NOMO-1 (cell line): ENCODE measurements at regions not wholly inside any gene's neighbourhood (a gene's known extent, or its start where the extent isn't known, plus 50 kb on each side); places are given as distances from the start of the nearest gene placed in this dataset.
A peak's percentile ranks its signal among the peaks of the same experiment; 100 is the strongest.

Source experiments
- DNase-seq, 2 experiments: peaks; one replicate each; lab custom pipeline; 2025; ENCODE audit not compliant: unreplicated experiment in 2 of 2; lab: John Stamatoyannopoulos, UW

DNA sequence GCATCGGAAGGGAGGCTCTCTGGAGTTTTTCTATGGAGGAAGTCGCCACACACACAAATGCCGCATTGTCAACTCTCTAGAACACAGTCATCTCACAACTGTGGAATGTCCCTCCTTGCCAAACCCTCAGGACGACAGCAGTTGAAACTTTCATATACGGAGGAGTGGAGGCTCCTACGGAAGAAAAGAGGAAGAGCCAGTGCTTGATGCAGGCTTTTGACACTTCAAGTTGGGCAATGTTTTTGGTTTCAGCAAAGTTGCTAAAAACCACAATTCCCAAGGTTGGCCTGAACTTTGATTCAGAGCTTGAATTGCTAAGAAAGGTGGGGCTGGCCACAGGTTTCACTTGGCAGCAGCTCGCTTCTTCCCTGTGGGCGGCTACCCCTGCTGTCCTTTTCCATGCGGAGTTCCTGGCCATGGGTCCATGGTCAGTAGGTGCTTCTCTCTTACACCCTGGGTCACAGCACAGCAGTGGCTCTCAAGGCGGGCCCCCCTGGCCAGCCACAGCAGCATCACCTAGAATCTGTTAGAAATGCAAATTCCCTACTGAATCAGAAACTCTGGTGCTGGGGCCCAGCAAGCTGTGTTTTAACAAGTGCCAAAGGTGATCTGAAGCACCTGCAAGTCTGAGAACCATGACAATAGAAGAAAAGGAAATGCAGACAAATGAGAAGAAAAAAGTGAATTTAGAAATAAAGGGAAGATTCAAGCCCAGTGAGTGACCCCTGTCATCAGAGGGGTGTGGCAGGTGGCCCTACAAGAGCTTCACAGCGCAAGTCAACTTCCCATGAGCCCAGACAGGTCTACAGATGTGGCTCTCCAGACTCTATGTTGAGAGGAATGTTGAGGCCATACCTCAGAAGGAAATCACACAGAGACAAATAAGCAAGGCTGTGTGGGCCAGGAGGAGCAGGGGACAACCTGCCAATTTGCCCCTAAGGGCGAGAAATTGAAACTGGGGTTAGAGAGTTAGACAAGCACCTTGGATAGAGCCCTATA is 856.4 kb downstream of the RNF144A start:
- DNase-seq, result peak; percentile 94 to 95

DNA sequence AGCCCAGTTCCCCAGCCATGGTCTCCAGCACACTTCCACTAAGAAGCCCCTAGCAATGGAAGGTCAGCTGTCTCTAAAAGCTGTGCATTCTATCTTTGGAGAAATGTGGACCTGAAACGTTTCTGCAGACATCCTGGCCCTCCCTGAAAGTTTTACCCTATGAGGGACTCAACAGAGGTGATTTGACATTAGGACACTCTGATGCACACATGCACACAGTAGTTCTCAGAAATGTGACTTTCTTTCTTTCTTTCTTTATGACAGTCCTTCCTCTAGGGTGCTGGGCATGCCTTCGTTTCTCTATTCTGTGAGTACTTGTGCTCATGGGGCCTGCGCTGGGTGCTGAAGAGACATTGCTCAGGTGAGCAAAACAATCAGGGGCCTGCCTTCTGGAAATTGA is 857.3 kb downstream of the RNF144A start:
- no peak for DNase-seq

DNA sequence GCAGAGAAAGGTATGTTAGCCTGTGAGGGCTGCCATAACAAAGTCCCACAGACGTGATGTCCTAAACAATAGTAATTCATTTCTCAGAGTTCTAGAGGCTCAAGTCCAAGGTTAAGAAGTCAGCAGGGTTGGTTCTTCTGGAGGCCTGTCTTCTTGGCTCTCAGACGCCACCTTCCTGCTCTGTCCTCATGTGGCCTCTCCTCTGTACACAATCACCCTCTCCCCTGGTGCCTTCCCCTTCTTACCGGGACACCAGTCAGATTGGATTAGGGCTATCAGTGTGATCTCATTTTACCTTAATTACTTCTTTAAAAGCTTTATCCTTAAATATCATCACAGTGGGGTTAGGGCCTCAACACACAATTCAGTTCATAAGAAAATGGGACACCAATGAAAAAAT is 860.5 kb downstream of the RNF144A start:
- no peak for DNase-seq

DNA sequence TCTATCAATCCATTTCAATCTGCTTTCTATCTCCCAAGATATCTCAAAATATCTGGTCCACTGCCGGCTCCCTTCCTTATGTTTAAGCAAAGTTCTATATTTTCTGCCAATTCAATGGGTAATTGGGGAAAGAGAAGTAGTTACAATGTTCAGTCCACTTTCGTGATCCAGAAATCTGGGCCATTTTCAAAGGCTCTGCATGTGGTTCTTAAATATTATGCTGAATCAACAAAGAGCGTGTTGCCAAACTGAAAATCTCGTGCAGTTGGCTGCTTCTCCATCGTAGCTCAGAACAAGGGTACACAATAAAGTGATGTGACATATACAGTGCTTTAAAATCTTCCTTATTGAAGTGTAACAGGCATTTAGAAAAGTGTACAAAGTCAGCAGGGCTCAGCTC is 863.1 kb downstream of the RNF144A start:
- no peak for DNase-seq

DNA sequence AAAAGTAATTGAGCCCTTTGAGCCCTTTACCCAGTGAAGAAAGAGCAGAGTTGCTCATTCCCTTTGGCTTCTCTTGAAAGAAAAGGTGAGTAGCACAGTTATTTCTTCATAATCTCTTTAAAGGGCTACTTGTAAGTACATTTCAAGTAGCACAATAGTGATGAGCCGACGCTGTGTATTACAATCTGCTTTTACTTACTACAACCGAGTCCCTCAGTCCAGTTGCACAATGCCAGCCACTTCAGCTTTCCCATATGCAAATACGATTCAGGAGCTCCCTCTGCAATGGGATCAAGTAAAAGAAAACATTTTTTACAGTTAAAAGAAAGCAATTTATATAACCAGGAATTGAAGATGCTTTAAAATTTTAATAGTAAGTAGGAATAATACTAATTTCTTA is 868.5 kb downstream of the RNF144A start:
- DNase-seq, result no peak

DNA sequence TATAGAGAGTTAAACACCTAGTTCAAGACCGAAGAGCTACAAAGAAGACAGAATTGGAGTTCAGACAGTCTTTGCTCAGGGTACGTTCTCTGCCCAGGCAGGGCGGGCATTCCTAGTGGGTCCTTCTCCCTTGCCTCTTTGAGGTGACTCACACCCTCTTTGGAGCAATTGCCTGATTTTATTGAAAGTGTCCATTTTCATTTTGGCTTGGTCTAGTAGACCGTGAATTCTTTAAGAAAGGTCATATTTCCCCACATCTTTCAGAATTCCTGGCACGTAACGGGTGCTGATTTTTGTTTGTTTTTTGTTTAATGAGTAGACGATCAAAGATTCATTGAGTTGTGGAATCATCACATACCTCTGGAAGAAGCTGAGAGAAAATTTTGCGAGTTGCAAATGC is 871.5 kb downstream of the RNF144A start:
- DNase-seq, result no peak

DNA sequence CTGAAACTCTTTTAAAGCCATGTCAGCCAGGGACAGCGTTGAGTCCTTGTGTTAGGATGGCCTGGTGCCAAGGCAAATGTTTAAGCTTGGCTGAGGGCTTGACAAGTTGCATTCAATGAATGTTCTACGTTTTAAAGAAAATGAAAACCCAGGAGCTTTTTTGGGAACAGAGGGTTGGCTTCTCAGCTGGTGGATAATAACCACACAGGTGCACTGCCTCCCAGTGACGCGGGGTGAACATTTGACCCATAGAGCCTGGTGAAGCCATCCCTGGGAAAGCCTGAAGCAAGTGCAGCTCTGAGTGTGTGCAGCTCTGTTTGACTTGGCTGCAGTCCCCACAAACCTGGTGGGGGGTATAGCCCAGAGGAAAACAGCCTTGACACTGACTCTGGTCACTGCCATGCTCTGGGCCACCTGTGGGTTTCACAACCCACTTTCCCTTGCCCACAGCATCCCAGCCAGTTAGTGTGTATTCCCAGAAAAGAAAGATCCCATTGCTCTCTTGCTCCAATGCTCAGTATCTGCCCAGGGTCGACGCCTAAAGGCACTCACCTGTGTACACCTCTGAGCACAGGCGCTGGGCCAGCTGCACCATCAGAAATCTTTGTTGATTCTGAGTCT is 874.9 kb downstream of the RNF144A start:
- DNase-seq, result no peak

DNA sequence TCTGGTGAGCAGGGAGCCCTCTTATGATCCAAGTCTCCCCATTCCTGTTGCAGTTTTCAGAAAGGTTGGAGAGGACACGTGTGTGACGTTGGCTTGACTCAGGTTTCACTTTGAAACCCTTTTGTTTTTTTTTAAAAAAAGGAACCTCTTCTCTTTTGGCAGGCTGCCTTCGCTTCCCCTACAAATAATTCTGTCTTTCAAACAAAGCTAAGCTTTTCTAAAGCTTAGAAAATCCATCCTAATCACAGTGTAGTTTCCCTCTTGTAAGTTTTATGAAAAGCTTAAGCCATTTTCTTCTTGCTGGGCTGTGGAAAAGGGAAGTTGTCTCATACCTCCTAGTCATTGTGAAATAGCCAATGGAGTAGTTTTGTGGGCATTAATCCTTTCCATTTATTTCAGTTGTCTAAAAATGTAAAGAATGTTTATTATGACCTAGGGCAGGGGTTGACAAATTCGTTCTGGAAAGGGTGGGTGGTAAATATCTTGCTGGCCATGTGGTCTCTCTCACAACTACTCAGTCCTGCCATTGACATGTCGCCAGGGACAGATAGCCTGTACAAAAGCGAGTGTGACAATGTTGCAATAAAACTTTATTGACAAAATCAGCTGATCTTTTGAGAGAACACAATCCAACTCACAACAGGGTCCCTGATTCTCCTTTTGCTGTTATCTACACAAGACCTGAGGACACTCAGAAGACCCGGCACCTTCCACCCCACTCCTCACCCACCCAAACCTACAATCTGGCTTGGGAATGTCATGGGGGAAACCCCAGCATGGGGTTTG is 878.8 kb downstream of the RNF144A start:
- peak; percentile 79 to 90 for DNase-seq

DNA sequence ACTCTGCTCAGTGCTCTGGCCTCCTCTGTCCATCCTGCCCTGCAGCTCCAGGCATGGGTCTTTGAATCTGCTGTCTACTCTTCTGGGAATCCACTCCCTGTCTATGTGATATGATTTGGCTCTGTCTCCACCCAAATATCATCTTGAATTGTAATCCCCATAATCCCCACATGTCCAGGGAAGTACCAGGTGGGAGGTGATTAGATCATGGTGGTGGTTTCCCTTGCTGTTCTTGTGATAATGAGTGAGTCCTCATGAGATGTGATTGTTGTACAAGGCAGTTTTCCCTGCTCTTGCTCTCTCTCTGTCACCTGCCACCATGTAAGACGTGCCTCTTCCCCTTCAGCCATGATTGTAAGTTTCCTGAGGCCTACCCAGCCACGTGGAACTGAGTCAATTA is 881.8 kb upstream of the ID2 start:
- DNase-seq, result no peak

GRCh38 chr2:7801212-7801611 is 880.6 kb upstream of the ID2 start:
- DNase-seq, result no peak

- DNase-seq, result no peak
Measured at GRCh38 chr2:7803515-7803914, 878.3 kb upstream of the ID2 start.

GRCh38 chr2:7809640-7810039 is 872.2 kb upstream of the ID2 start:
- DNase-seq, result no peak

DNA sequence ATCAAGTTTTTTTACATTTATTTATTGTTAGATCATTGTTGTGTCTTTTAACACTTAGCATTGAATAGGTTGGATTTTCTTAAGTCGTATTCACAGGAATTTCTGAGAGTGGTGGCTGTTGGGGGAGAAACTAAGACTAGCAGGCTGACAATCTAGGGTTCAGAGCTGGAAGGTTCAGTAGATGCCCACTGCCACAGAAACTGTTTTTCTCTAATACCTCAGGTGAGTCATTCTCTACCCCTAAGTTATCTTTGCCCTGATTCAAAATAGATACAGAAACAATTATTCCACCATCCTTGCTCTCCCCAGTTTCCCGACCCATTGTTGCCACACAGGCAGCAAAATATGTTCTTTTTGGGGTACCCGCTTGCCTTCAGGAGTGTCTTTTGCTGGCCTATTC is 870.8 kb upstream of the ID2 start:
- DNase-seq, result no peak

DNA sequence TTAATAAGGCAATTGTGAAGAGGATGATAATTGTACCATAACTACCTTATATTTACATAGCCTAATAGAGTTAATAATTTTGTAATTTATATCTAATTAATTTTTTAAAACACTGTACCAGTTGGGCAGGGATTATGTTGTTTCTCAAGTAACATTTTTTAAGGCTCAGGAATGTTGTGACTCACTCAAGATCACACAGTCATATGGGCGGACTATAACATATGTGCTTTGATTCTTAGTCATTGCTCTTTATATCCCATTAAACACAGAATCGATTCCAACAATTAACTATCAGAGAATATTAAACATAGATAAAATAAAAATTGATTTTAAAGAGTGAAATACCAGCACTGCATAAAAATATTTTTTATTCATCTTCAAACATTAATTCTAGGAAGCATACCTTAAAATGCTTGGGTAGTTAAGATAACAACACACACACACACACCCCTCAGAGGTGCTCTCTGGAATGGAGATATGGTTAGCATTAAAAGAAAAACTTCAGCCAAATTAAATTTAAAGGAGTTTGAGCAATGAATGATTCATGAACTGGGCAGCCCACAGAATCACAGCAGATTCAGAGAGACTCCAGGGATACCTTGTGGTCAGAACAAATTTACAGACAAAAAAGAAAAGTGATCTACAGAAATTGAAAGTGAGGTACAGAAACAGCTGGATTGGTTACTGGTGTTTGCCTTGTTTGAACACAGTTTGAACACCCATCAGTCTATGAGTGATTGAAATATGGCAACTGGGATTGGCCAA is 869.4 kb upstream of the ID2 start:
- no peak for DNase-seq

DNA sequence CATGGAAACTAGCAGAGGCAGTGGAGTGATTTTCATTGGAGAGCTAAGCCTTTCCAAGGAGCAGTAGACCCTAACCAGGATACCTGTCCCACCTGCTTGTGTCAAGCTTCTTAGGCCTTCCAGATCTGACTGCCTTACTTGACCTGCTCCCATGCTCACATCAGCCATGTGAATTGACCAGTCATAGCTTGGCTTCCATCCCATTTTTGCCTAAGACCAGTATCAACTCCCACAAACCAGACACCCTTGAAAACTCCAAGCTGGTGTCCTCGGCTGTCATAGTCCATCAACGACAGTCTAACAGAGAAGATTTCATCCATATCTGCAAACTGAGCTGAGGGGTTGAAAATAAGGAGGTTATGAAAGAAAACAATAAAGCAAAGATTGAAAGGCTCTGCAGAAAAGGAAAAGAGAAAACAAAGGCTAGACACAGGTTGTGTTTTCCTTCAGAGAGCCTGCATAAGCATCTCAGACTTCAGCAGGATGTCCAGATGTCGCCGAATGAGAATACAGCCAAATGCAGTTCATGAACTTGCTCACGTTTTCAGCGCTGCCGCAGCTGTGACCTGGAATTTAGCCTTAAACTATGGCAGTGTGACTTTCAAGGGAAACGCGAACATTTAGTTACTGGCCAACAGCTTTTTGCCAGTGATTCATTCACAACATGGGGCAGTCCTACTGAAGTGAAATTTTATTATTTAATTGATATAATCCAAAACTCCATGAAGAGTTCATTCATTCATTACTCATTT is 868.1 kb upstream of the ID2 start:
- no peak for DNase-seq

- no peak for DNase-seq
Measured at GRCh38 chr2:7815726-7816125, 866.1 kb upstream of the ID2 start.

GRCh38 chr2:7816233-7816632 is 865.6 kb upstream of the ID2 start:
- DNase-seq, result no peak

GRCh38 chr2:7816944-7817343 is 864.9 kb upstream of the ID2 start:
- DNase-seq, result no peak

GRCh38 chr2:7819316-7819715 is 862.5 kb upstream of the ID2 start:
- no peak for DNase-seq

- no peak for DNase-seq
Measured at GRCh38 chr2:7819850-7820249, 862.0 kb upstream of the ID2 start.
